GM12873 (cell line): ENCODE measurements at regions not wholly inside any gene's neighbourhood (a gene's known extent, or its start where the extent isn't known, plus 50 kb on each side); places are given as distances from the start of the nearest gene placed in this dataset.

Experiments used
- TF ChIP-seq, protein P1 (sequence below): IDR thresholded peaks from 2 replicates; pipeline ENCODE4 v1.5.1; 2012; ENCODE audit warnings: low read depth, mild to moderate bottlenecking, moderate library complexity, low read length, control low read depth; ENCODE audit not compliant: insufficient read depth; ENCODE audit errors: missing control alignments

DNA sequence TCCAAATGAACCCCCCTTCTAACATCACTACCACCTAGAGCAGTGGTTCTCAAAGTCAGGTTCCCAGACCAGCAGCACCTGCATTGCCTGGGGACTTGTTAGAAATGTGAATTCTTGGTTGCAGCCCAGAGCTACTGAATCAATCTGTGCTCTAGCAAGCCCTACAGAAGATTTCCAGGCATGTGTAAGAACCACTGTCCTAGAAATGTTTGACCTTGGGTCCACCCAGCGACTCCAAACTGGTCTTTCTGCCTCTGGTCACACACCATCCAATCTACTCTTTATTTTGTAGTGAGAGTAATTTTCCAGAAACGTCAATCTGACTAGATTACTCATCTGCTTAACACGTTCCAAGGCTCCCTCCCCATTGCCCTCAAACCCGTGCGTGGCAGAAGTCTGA lies 169.9 kb downstream of the HAPSTR1 start:
- TF ChIP-seq, protein P1, sequence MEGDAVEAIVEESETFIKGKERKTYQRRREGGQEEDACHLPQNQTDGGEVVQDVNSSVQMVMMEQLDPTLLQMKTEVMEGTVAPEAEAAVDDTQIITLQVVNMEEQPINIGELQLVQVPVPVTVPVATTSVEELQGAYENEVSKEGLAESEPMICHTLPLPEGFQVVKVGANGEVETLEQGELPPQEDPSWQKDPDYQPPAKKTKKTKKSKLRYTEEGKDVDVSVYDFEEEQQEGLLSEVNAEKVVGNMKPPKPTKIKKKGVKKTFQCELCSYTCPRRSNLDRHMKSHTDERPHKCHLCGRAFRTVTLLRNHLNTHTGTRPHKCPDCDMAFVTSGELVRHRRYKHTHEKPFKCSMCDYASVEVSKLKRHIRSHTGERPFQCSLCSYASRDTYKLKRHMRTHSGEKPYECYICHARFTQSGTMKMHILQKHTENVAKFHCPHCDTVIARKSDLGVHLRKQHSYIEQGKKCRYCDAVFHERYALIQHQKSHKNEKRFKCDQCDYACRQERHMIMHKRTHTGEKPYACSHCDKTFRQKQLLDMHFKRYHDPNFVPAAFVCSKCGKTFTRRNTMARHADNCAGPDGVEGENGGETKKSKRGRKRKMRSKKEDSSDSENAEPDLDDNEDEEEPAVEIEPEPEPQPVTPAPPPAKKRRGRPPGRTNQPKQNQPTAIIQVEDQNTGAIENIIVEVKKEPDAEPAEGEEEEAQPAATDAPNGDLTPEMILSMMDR = no peak

DNA sequence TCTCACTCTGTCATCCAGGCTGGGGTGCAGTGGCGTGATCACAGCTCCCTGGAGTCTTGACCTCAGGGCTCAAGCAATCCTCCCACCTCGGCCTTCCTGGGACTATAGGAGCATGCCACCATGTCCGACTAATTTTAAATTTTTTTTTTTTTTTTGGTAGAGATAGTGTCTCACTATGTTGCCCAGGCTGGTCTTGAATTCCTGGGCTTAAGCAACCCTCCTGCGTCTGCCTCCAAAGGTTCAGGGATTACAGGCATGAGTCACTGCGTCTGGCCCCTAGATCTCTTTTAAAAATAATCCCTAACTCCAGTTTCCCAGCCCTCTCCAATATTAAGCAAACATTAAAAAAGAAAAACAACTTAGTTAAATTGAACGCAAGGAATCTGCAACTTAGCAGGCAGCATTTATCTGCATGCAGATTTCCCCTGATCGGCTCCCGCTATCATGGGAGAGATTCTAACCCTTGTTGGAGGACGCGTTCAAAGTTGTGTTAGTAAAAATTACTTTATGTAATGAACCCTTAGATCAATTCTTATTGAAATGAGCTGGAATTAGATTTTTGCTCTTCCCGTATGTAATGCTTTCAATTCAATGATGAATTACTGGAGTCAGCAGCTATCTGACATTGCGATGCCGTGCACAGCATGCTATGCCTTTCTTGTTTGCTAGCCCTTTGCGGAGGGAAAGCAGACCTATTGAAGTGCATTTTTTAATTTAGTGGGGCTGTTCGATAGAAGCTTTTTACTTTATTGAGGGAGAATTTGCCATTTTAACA lies 171.7 kb downstream of the HAPSTR1 start:
- TF ChIP-seq, protein P1 = no peak

GRCh38 chr16:9264067-9264466 lies 172.6 kb downstream of the HAPSTR1 start:
- TF ChIP-seq, protein P1 = no peak

GRCh38 chr16:9268446-9268845 lies 177.0 kb downstream of the HAPSTR1 start:
- TF ChIP-seq, protein P1 = no peak

- TF ChIP-seq, protein P1 = no peak
Measured at GRCh38 chr16:9270424-9270823, 179.0 kb downstream of the HAPSTR1 start.

DNA sequence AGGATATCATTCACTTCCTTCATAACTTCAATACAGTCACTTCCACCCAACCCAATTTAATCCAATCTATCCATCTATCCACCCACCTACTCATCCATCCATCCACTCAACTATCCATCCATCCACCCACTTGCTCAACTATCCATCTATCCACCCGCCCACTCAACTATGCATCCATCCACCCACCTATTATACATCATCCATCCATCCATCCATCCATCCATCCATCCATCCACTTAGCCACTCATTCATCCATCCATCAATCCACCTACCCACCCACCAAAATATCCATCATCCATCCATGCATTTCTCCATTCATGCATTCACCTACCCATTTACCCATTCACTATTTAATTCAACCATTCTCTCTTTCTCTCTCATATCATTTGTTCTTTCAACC lies 179.5 kb downstream of the HAPSTR1 start:
- TF ChIP-seq, protein P1 = no peak

GRCh38 chr16:9271841-9272240 lies 180.4 kb downstream of the HAPSTR1 start:
- TF ChIP-seq, protein P1 = no peak
